Tibial artery (tissue), 4 donors: ENCODE measurements at regions not wholly inside any gene's neighbourhood (a gene's known extent, or its start where the extent isn't known, plus 50 kb on each side); places are given as distances from the start of the nearest gene placed in this dataset.

ENCODE experiments used
- DNase-seq, 2 donors: peaks; one replicate each; pipeline ENCODE4 v3.0.0-alpha.2; 2019
- H3K27ac ChIP-seq, 2 donors: fragments of 200-600 bp; sonication (generic) in 1 of 2; 1 replicate in 1 of 2; 2 replicates in 1 of 2; pipeline ENCODE4 v1.5.1; 2018 to 2019; ENCODE audit warnings: mild to moderate bottlenecking in 1 of 2
- H3K27me3 ChIP-seq, 2 donors: fragments of 200-600 bp; sonication (generic) in 1 of 2; one replicate each; pipeline versions ENCODE4 v1.5.1 to v1.6.0; 2016 to 2019
- H3K36me3 ChIP-seq, 3 donors: fragments of 200-600 bp; sonication (generic) in 2 of 3; one replicate each; pipeline ENCODE4 v1.5.1; 2016 to 2019; ENCODE audit warnings: mild to moderate bottlenecking in 2 of 3
- H3K4me1 ChIP-seq, 4 donors: fragments of 200-600 bp; sonication (generic) in 2 of 4; 1 replicate in 3 of 4; 2 replicates in 1 of 4; pipeline ENCODE4 v1.5.1; 2016 to 2019
- H3K4me3 ChIP-seq, 2 donors: fragments of 200-600 bp; sonication (generic) in 1 of 2; 1 replicate in 1 of 2; 2 replicates in 1 of 2; pipeline ENCODE4 v1.5.1; 2018 to 2019; ENCODE audit warnings: mild to moderate bottlenecking in 2 of 2
- H3K9me3 ChIP-seq, 3 donors: fragments of 200-600 bp; sonication (generic) in 1 of 3; one replicate each; pipeline ENCODE4 v1.5.1; 2016 to 2019
- intact Hi-C: fragments of 100-400 bp; cut with DNase I; formaldehyde crosslinking; loops from one replicate; pipeline ENCODE4 v1.15.0; 2023; ENCODE audit warnings: low total_unique reads
- TF ChIP-seq, protein P1 (sequence below), 2 experiments: fragments of 200-600 bp in 1 of 2; fragments of 450-650 bp in 1 of 2; IDR thresholded peaks; one replicate each; pipeline ENCODE4 v1.5.1; 2017 to 2019; ENCODE audit warnings: antibody characterized with exemption in 2 of 2, mild to moderate bottlenecking in 1 of 2, moderate library complexity in 1 of 2

- H3K4me1 ChIP-seq, result peaks cover 0 to 42% (median 3%) of the 10 kb centered on the region in 4 donors
- DNase-seq, result no peak
- no peaks in the 10 kb centered on the region for H3K27me3 ChIP-seq
- intact Hi-C loops, result no loop called here
- no peaks in the 10 kb centered on the region for H3K9me3 ChIP-seq
- H3K27ac ChIP-seq, result no peak overlapping the region
- H3K4me3 ChIP-seq, result no peak overlapping the region
- H3K36me3 ChIP-seq, result no peaks in the 10 kb centered on the region
- TF ChIP-seq, protein P1, sequence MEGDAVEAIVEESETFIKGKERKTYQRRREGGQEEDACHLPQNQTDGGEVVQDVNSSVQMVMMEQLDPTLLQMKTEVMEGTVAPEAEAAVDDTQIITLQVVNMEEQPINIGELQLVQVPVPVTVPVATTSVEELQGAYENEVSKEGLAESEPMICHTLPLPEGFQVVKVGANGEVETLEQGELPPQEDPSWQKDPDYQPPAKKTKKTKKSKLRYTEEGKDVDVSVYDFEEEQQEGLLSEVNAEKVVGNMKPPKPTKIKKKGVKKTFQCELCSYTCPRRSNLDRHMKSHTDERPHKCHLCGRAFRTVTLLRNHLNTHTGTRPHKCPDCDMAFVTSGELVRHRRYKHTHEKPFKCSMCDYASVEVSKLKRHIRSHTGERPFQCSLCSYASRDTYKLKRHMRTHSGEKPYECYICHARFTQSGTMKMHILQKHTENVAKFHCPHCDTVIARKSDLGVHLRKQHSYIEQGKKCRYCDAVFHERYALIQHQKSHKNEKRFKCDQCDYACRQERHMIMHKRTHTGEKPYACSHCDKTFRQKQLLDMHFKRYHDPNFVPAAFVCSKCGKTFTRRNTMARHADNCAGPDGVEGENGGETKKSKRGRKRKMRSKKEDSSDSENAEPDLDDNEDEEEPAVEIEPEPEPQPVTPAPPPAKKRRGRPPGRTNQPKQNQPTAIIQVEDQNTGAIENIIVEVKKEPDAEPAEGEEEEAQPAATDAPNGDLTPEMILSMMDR (IDR thresholded peaks at IDR 0.05), result no peak
Observed at GRCh38 chr5:89280103-89281037, 397.4 kb upstream of the MEF2C start.

DNA sequence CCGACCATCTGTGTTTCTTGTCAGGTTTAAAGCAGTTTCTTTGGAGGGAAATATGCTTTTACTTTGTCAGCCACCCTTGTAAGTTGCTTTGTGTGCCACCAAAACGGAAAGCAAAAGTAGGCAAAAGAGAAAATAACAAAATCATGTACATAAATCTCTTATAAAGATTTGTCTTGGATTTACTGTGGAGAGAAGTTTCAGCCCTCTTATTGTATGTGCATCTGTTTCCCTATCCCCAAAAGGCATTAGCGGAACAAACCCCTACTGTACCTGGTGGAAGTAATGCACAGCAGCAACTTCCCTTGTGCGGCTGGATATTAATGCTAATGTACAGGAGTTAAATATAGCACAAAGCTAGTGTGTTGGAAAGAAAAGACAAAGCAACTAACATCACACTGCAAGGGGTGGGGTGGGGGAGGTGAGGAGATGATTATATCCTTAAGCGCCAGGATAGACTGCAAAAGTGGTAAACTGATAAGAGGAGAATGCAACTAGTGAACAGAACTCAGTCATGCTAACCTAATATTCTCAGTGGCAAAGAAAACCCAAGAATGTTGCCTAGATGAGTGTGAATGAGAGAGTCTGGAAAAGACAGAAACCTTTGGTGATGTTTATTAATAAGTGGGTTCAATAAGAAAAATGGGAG is 396.5 kb upstream of the MEF2C start:
- Histone ChIP-seq H3K9me3 (no peaks in the 10 kb centered on the region), H3K36me3 (no peaks in the 10 kb centered on the region), H3K27ac (no peak overlapping the region), H3K4me3 (no peak overlapping the region), H3K27me3 (no peaks in the 10 kb centered on the region), H3K4me1 (peaks cover 0 to 42% (median 3%) of the 10 kb centered on the region in 4 donors)
- intact Hi-C loops, result no loop called here
- DNase-seq, result no peak
- TF ChIP-seq, protein P1 (IDR thresholded peaks at IDR 0.05), result no peak

DNA sequence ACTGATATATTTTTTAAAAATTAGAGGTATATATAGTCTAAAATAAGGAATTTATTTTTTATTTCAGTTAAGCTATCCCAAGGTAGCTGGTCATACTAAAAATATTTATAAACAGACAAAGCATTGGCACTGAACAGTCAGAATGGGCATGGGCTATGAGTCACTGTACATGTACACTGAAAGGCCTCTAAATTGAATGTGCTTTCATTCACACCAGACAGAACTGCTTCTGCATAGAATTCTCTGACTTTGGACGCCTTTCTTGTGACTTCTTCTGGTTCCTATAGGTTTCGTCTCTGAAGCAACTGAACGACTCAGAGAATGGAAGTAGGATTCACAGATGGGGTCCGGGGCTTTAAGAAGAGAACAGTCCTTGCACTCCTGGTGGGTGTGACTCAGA is 394.8 kb upstream of the MEF2C start:
- H3K9me3 ChIP-seq, result no peaks in the 10 kb centered on the region
- DNase-seq, result no peak
- intact Hi-C loops, result no loop called here

GRCh38 chr5:89276566-89277305 is 393.8 kb upstream of the MEF2C start:
- H3K4me1 ChIP-seq, result peaks cover 0 to 40% (median 2%) of the 10 kb centered on the region in 4 donors
- H3K27me3 ChIP-seq, result no peaks in the 10 kb centered on the region
- H3K36me3 ChIP-seq, result no peaks in the 10 kb centered on the region
- H3K4me3 ChIP-seq, result no peak overlapping the region
- intact Hi-C loops, result no loop called here
- no peak overlapping the region for H3K27ac ChIP-seq
- DNase-seq, result no peak
- TF ChIP-seq, protein P1 (IDR thresholded peaks at IDR 0.05), result no peak
- H3K9me3 ChIP-seq, result no peaks in the 10 kb centered on the region

More for the DNA sequence above, 394.8 kb upstream of the MEF2C start:
- no peak overlapping the region for H3K4me3 ChIP-seq
- H3K27me3 ChIP-seq, result no peaks in the 10 kb centered on the region
- no peak overlapping the region for H3K27ac ChIP-seq
- peaks cover 0 to 40% (median 3%) of the 10 kb centered on the region in 4 donors for H3K4me1 ChIP-seq
- no peaks in the 10 kb centered on the region for H3K36me3 ChIP-seq
- TF ChIP-seq, protein P1 (IDR thresholded peaks at IDR 0.05), result no peak

- DNase-seq, result no peak
- no peak overlapping the region for H3K4me3 ChIP-seq
- H3K27me3 ChIP-seq, result no peaks in the 10 kb centered on the region
- H3K27ac ChIP-seq, result no peak overlapping the region
- H3K4me1 ChIP-seq, result peaks cover 0 to 38% (median 1%) of the 10 kb centered on the region in 4 donors
- TF ChIP-seq, protein P1 (IDR thresholded peaks at IDR 0.05), result no peak
- no peaks in the 10 kb centered on the region for H3K9me3 ChIP-seq
- no peaks in the 10 kb centered on the region for H3K36me3 ChIP-seq
- intact Hi-C loops, result no loop called here
Observed at GRCh38 chr5:89275066-89275855, 392.3 kb upstream of the MEF2C start.
